GM18498 (cell line): ENCODE measurements at regions not wholly inside any gene's neighbourhood (a gene's known extent, or its start where the extent isn't known, plus 50 kb on each side); places are given as distances from the start of the nearest gene placed in this dataset.
"Not testable (repeated sequence)": the region's sequence is repeated elsewhere in the genome, so short reads cannot be mapped to it uniquely, and the experiment has no call there.

ENCODE experiments used
- ATAC-seq: cut with Tn5 transposase; IDR thresholded peaks from one replicate; pipeline ENCODE4 v1.9.1; 2021; ENCODE audit warnings: mild to moderate bottlenecking, moderate library complexity; ENCODE audit not compliant: unreplicated experiment

DNA sequence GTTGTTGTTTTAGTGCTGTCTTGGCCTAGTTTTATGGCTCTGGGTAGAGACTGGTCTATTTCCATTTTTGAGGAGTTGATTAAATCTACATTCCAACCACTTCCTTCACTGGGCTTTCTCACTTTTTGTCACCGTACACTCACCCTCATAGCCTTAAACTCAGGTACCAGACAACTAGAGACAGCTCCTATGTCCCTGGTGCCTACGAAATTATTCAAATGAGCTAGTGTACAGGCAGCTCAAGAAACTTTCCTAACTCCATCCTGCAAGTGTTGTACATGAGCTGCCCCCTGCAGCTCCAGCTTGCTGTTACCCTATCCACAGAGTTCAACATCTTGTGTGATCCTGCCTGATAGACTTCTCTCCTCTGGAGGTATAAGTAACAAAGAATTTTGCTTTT, 704.8 kb upstream of the RGS18 start:
- no peak for ATAC-seq

DNA sequence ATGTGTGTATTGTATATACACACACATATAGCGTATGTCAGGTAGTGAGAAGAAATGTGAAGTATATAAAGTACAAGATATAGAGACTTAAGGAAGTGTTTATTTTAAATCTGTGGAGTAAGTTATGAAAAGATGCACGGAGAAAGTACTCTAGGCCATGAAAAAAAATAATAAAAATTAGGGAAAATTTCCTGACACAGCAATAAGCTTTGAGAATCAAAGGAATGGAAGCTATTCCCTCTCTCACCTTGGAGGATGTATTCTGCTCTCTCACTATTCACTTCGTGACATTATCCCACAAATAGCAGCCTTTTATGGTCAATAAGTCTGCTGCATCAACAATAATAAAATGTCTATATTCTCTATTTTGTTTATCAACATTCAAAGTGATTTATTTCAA, 700.4 kb upstream of the RGS18 start:
- no peak for ATAC-seq

DNA sequence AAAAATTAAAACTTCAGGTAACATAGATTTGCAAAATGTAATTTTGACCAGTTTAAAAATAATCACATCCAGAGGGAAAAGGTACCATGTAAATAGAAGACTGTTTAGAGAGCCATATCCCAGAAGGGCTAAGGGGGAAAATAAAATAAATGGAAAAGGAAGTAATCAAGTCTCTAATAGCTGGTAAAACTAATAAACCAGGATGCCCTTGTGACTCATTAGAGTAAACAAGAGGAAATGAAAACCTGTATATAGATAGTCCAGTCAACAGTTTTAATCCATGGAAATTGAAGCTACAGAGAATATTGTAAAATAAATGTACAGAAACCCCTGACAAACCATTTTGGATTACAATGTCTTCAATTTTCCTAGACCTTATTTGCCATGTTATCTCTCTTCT, 698.0 kb upstream of the RGS18 start:
- ATAC-seq, result no peak

DNA sequence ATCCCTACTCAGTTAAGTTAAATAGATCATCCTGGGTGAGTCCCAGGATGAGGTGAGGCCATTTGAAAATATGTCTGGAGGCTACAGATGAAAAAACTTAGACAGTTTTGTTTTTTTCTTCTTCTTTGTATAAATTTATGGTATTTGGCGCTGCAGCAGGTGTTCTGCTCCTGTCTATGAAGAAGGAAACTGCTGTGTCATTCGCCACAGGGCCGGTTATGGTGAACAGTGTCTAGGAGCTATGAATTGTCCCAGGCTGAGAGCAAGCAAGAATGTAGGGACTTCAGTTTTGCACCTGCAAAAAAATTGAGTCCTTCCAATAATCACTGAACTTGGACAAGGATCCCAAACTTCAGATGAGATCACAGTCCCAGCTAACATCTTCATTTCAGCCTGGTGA, 674.3 kb upstream of the RGS18 start:
- no peak for ATAC-seq

DNA sequence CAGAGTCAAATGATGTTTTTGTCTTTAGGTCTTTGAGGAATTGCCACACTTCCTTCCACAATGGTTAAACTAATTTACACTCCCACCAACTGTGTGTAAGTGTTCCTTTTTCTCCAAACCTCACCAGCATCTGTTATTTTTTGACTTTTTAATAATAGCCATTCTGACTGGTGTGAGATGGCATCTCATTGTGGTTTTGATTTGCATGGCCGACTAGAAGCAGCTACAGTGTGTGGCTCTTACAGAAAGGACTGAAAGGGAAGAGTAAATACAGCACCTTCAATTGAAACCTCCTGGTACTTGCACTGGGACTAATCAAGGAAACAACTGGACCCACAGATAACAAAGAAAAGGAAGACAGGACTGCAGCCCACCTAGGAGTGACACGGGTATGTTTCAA, 668.0 kb upstream of the RGS18 start:
- ATAC-seq, result no peak

DNA sequence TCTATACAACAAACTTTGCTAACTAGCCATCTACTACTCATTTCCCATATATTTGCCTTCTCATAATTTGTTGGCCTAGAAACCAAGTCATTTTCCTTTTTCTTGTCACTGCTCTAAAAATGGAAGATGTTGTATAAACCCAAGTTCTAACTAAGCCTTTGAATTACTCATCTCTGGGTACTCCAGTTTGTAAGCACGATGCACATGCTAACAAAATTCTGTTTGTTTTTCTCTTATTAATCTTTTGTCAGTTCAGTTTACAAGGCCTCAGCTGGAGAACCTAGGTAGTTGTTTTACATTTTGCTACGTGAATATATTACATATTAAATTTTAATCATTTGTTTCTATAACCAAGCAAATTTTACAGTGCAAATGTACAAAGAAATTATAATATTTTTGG, 663.2 kb upstream of the RGS18 start:
- ATAC-seq, result no peak

DNA sequence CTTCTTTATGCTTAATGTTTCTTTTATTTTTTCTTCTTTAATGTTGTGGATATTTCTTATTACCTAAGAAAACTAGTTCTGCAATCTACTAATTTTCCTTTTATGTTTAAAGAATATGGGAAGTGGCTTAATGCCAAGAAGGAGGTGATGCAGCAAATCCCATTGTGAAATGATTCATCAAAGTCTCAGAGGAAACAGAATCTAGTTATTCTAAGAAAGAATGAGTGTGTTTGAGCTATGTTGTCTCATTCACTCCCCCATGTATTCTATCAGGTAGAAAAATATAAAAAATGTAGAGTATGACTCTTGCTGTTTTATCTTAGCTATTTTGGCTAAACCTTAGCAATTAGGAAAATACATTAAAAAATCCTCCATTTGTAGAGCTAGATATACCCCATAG, 659.9 kb upstream of the RGS18 start:
- ATAC-seq, result no peak

DNA sequence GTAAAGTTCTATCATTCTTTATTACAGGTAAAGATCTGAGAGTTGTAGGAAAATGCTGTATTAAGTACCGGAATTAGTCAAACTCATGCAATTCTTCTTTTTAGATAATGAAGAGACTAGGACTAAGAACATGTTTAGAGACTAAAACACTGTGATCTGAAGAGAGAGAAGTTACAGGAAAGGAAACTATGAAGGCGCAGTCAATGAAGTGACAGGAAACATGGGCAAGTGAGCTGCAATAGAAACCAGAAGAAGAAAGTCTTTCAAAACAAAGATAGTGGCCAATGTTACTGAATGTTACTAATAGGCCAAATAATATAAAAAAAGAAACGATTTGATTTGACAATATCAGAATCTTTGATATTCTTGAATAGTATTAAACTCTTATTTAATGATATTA, 659.4 kb upstream of the RGS18 start:
- no peak for ATAC-seq

DNA sequence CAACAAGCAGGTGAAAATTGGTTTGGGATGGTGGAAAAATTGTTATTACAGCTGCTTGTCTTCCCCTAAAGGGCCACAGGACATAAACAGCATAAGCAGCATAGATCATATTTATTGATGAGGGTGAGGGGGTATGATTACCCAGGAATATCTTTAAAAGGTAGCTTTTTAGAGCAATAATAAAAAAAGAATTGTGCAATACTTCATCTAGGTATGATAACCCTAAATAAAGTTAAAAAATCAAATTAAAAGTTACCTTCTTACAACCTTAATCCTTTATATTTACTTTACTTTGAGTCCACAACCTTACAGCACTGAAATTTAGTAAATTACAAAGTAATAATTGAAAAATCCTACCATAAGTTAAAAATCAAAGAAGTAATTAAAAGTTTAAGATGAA, 653.3 kb upstream of the RGS18 start:
- ATAC-seq, result no peak

DNA sequence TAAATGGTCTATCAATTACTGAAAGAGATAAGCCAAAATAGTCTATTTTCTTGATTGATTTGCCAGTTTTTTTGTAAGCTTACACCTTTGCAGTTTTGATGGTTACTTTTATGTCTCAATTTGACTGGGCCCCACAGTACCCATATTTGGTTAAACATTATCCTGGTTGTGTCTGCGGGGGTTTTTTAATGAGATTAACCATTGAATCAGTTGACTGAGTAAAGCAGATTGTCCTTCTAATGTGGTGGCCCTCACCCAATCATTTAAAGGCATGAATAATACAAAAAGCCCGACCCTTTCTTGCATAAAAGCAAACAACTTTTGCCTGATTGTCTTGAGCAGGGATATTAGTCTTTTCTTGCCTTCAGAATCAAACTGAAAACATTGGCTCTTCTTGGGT, 650.0 kb upstream of the RGS18 start:
- ATAC-seq, result no peak

DNA sequence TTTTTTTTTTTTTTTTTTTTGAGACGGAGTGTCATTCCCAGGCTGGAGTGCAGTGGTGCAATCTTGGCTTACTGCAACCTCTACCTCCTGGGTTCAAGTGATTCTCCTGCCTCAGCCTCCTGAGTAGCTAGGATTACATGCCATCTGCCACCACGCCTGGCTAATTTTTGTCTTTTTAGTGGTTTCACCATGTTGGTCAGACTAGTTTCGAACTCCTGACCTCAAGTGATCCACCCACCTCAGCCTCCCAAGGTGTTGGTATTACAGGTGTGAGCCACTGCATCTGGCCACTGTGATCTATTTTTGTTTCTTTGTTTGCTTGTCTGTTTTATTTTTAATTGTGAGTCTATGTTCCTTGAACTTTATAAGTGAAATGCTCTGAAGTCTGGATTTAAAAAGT, 646.8 kb upstream of the RGS18 start:
- ATAC-seq, result not testable (repeated sequence)

DNA sequence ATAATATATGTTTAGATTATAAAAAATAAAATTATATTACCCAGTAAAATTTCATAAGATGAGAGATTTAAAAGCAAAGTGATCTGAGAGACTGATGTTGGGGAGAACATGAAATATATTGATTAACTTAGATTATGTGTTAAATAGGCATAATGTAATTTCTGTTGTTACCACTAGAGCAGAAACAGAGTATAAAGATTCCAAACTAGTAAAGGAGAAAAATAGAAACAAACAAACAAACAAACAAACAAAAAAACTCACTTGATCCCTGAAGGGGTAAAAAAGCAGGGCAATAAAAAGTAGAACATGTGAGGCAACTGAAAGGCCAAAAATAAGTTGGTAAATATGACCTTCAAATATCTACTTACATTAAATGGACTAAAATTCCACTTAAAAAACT, 640.4 kb upstream of the RGS18 start:
- ATAC-seq, result no peak

DNA sequence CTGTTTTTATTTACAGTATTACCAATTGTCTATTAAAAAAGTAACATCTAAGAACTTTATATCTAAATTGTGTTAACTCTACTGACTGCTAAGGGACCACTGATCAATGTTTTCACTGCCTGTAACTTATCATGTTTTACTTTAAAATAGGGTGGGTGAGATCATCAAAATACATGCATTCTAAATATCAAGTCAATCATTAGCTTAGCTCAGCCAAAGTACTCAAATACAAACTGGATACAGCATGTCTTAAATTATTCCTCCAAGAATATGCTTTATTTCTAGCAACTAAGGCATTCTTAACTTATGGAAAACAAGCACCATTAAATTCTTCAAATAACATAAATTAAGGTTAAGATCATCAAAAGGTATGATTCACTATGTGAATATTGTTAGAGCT, 638.7 kb upstream of the RGS18 start:
- ATAC-seq, result no peak

DNA sequence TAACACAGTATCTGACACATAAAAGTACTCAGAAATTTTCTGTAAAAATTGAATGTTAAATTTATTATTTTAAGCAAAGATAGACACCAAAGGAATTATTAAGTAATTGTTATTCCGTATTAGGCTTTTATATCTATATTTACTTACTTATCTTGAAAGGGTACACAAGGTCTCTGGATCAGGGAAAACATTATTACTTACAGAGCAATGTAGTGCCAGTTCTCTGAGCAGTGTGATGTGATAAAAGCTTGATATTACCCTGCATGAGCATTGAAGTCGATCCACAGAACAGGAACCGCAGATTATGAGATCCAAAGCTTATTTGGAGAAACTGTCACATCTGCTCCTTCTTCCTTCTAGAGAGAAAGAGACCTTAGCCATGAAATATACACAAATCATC, 637.9 kb upstream of the RGS18 start:
- no peak for ATAC-seq

DNA sequence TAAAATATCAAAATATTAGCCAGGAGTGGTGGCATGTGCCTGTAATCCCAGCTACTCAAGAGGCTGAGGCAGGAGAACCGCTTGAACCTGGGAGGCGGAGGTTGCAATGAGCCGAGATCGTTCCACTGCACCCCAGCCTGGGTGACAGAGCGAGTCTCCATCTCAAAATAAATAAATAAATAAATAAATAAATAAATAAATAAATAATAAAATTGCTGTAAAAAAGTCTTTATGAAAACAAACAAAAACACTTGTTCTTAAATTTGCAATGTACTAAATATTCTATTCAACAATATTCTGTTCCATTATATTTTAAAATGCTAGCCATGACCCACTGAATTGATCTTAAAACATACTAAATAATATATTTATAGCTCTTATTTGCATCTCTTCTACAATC, 632.3 kb upstream of the RGS18 start:
- ATAC-seq, result not testable (repeated sequence)

DNA sequence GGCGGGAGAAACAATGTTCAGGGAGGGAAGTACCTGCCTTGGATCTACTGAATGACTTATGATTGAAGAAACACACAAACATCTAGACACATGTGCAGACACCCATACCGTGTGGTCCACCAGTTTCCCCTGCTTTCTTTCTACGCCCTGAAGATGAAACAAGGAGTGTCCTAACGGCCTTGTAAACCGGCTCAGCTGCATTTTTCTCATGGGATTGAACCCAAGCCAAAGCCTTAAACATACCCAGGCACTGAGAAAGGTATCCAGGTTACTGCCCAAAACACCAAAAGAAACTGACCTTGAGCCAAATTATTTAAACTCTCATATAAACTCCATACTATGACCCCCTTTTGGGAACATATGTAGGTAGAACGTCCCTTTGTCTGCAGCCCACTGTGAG, 630.0 kb upstream of the RGS18 start:
- ATAC-seq, result no peak

DNA sequence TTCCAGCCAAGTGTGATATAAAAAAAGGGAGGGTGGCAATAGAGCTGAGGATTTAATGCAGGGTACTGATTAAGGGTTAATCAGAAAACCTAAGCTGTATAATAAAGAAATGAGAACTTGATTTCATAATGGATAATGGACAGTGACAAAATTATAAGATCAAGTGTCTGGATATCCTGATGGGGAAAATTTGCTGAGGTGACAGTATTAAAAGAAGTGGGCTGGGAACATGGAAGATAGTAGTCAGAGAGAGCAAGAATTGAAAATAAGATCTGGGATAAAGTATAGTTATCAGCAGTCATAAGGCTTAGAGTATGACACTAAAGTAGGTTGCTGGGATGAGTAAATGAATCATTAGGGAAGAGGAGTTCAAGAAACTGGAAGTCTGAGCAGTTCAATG, 627.3 kb upstream of the RGS18 start:
- no peak for ATAC-seq

DNA sequence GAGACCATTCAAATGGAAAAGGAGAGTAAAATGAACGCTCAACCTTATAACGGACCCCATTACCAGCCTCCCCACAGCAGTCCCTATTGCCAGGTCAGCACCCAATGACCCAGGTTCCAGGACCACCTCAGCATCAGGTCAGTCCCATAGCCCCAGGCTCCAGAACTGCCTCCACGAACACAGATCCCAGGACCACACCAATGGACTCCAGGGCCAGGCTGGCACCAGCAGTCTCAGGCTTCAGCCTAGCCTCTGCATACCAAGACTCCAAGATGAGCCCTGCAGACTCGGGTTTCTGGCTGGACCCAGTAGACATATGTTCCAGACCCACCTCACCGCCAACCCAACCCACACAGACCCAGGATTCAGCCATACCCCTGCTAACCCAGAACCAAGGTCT, 625.0 kb upstream of the RGS18 start:
- ATAC-seq, result no peak

DNA sequence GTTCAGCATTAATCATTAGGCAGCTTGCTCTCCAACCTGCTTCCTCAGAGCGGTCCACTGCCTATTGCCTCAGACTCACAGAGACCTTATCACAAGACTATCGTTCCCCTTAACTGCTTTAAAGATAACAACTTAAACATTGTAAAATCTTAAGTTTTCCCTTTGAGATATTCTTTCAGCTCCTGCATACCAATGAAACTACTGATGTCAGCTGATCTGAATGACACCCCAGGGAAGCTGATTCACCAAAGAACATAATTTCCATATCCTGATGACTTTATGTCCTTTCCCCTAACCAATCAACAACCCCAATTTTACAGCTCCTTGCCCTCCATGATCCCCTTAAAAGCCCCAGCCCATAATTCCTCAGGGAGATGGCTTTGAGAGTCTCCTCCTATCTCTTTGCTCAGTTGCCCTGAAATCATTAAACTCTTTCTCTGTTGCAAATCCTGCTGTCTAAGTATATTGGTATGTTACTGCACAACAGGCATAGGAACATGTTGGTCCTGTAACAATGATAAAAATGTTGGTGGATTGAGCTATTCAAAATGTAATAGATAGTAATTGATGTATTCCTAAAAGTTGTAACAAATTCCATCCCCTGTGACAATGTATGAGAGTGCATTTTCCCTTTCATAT, 621.4 kb upstream of the RGS18 start:
- no peak for ATAC-seq

DNA sequence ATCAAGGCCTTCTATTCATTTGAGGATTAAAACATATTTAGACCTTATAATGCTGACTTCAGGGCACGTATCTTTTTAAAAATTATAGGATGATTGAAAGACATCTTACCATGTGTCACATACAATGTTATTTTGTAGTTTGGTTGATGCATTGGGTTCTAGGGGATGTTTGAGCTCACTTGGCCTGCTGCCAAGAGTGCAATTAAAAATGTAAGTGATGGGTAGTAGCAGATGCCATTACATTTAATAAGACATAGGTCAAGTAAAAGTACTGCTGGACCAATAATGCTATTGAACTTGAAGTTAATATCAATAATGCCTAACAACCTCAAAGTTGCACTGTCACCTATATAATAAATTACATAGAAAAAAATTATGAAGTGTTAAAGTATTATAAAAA, 616.5 kb upstream of the RGS18 start:
- no peak for ATAC-seq

DNA sequence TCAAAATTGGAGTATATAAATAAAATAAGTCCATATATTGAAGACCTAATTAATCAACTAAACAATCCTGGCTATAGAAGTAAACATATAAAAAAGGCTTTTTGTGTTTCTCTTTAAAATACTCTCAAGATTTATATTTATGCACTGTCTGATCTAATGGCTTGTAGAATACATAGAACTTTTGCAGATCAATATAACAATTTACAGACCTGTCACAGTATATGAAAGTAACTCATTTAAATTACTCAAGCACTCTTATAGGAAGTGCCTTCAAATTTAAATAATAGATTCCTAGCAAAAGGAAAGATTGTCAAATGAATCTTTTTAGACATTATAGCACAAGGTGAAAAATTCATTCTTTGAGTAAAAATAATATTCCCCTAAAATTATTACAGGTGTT, 615.8 kb upstream of the RGS18 start:
- no peak for ATAC-seq

DNA sequence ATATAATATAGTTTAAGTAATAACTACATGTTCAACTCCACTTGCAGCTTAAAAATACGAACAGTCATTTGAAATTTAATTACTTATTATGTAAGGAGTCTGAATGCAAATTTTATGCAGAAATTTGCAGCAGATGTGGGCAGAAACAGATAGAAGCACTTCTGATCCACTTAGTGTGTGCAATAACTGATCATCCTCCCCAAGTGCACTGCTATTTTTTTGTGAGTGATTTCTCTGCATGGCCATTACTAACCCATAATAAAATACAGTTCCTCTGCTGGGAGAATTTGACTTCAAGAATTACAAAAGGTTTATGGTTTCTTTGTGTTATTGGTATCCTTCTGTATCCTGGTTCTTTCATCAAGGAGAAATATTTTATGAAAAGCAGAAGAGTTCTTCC, 611.5 kb upstream of the RGS18 start:
- no peak for ATAC-seq

DNA sequence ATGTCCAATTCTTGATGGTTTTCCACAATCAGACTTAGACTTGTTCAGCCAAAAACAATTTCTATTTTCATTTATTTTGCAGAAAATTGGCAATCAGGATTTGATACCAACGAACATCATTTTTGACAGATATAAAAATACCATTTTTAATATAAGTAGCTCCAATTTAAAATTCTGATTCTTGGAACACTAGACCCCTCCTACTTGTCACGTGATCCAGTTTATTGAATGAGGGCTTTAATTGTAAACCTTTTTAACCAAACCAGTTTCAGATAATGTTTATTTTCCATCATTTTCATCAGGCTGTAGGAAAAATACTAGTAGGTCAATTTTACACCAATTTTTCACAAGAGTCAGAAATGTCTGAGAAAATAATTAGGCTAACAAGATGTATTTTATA, 607.2 kb upstream of the RGS18 start:
- ATAC-seq, result no peak

DNA sequence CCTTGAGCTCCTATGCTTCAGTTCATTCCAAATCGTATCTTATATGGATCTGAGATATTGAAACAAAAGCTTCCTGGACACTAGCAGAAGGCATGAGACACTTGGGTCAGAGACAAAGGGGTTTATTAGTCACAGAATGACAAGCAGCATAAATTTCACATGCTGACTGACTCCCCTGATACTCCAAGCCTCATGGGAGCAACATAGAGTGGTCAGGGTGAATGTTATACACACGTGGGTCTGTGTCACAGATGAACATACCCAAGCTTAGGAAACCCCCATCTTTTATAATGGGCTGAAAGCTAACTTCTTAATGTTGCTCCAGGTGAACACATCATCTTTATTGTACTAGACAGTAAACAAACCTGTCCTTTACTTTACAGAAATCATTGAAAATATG, 599.9 kb upstream of the RGS18 start:
- no peak for ATAC-seq
